ENCODE measurements at regions not wholly inside any gene's neighbourhood (a gene's known extent, or its start where the extent isn't known, plus 50 kb on each side); places are given as distances from the start of the nearest gene placed in this dataset.
"Not testable (repeated sequence)": the region's sequence is repeated elsewhere in the genome, so short reads cannot be mapped to it uniquely, and the experiment has no call there.

DNA sequence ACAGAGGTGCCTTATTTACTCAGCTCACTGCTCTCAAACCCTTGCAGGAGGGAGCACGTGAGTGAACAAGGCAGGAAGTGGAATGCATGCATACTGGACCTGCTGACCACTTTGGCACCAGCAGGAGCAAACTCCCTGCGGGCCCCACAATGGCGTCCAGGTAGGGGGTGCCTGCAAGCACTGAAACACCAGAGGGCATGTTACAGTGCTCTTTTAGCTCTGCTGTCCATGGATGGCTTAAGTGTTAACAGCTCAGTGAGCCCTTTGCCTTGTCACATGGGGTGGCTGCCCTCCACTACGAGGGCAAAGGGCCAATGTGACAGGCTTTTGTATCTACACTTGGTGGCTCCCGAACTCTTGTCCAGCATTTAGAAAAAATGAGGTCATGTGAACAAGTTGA, 199.5 kb upstream of the UGT8 start:
- no peaks in the 10 kb centered on the region for H3K36me3 Mint-ChIP-seq
- no peak overlapping the region for H3K4me3 Mint-ChIP-seq
- H3K27ac Mint-ChIP-seq, result no peak overlapping the region
- peaks cover under 1% of the 10 kb centered on the region for H3K9me3 Mint-ChIP-seq
- H3K4me1 Mint-ChIP-seq, result peaks cover 18% of the 10 kb centered on the region
- no peaks in the 10 kb centered on the region for H3K27me3 Mint-ChIP-seq

- Mint-ChIP-seq H3K36me3 (no peaks in the 10 kb centered on the region), H3K27ac (no peak overlapping the region), H3K9me3 (peaks cover 8% of the 10 kb centered on the region), H3K4me3 (no peak overlapping the region), H3K27me3 (no peaks in the 10 kb centered on the region), H3K4me1 (peaks cover 18% of the 10 kb centered on the region)
These were observed 198.1 kb upstream of the UGT8 start for GRCh38 chr4:114400531-114400930.

DNA sequence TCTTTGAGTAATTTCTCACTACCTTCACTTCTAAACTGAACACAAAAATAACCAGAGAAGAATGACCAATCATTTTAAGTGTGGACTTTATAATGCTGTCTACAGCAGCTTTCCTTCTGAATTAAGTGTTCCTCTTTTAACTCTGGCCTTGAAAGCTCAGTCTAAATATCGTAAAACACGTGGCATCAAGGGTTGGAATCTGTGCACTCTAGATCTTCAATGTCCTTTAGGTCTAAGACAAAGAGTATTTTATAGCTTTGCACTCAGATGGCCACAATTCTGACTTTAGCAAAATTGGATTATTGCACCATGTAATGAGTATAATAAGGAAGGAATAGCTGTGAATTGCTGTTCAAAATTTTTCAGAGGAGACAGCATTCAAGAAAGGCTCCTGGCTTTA, 197.1 kb upstream of the UGT8 start:
- Mint-ChIP-seq H3K9me3 (peaks cover 8% of the 10 kb centered on the region), H3K4me1 (peaks cover 15% of the 10 kb centered on the region), H3K27me3 (no peaks in the 10 kb centered on the region), H3K36me3 (no peaks in the 10 kb centered on the region), H3K4me3 (no peak overlapping the region), H3K27ac (no peak overlapping the region)

- Mint-ChIP-seq H3K9me3 (peaks cover 7% of the 10 kb centered on the region), H3K4me1 (no peaks in the 10 kb centered on the region), H3K4me3 (no peak overlapping the region), H3K36me3 (no peaks in the 10 kb centered on the region), H3K27ac (no peak overlapping the region), H3K27me3 (peaks cover 5% of the 10 kb centered on the region)
These were observed 181.4 kb upstream of the UGT8 start for GRCh38 chr4:114417214-114417613.

GRCh38 chr4:114420069-114420468, 178.5 kb upstream of the UGT8 start:
- Mint-ChIP-seq H3K27ac (no peak overlapping the region), H3K4me3 (no peak overlapping the region), H3K27me3 (no peaks in the 10 kb centered on the region), H3K4me1 (no peaks in the 10 kb centered on the region), H3K36me3 (no peaks in the 10 kb centered on the region), H3K9me3 (no peaks in the 10 kb centered on the region)

DNA sequence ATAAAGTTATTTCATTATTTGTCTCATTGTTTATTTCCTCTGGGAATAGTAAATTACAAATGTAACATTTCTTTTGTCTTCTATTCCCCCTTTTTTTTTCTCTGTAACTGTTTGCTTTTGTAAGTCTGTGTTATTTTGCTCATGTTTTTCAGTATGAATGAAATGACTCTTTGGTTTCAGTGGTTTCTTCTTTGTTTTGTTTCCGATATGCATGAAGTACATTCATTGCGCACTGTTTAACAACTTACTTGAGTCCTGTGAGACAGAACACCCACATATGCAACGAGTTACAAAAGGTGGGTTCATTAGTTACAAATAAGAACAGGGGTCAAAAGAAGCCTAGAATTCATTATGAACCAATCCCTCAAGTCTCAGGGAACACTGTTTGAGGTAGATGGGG, 175.0 kb upstream of the UGT8 start:
- no peak overlapping the region for H3K4me3 Mint-ChIP-seq
- no peak overlapping the region for H3K27ac Mint-ChIP-seq
- H3K9me3 Mint-ChIP-seq, result peaks cover 12% of the 10 kb centered on the region
- no peaks in the 10 kb centered on the region for H3K4me1 Mint-ChIP-seq
- H3K27me3 Mint-ChIP-seq, result no peaks in the 10 kb centered on the region
- no peaks in the 10 kb centered on the region for H3K36me3 Mint-ChIP-seq

DNA sequence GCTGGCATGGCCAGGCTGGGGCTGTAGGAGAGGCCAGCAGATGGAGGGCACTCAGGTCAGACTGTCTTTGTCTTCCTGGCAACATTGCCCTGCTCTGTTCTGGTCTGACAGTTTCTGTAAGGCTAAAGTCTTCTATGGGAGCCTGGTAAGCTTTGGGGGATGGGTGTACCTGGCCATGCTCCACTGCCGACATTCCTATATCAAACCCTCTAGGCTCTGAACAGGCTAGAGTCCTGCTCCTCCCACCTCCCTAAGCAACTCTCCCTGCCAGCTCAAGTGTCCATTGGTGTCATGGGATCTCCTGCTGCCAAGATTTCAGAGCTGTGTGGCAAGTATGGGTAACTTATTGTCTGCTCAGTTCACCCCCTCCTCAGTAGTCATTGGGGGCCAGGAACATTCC, 163.5 kb upstream of the UGT8 start:
- no peak overlapping the region for H3K4me3 Mint-ChIP-seq
- no peak overlapping the region for H3K27ac Mint-ChIP-seq
- no peaks in the 10 kb centered on the region for H3K4me1 Mint-ChIP-seq
- no peaks in the 10 kb centered on the region for H3K36me3 Mint-ChIP-seq
- H3K27me3 Mint-ChIP-seq, result peaks cover 8% of the 10 kb centered on the region
- H3K9me3 Mint-ChIP-seq, result no peaks in the 10 kb centered on the region

- H3K36me3 Mint-ChIP-seq, result no peaks in the 10 kb centered on the region
- H3K27ac Mint-ChIP-seq, result no peak overlapping the region
- H3K4me3 Mint-ChIP-seq, result no peak overlapping the region
- no peaks in the 10 kb centered on the region for H3K9me3 Mint-ChIP-seq
- H3K4me1 Mint-ChIP-seq, result no peaks in the 10 kb centered on the region
- H3K27me3 Mint-ChIP-seq, result no peaks in the 10 kb centered on the region
These were observed 155.8 kb upstream of the UGT8 start for GRCh38 chr4:114442856-114443255.

DNA sequence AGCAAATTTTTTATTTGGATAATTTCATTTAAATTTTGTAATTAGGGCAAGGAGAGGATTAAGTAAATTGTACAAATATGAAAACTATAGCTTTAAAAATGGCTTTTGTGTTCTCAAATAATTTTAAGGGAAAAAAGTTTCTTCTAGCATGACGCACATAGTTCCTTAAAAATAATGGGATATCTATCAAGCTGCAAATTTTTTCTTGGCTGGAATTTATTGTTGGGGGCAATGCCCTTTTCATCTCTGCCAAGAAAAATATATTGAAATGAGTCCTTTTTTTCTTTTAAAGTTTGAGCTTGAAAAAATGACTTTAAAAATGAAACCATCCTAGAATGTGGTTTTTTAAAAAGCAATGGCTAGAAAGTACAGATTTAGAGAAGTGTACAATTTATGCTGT, 154.4 kb upstream of the UGT8 start:
- no peaks in the 10 kb centered on the region for H3K36me3 Mint-ChIP-seq
- no peak overlapping the region for H3K4me3 Mint-ChIP-seq
- H3K4me1 Mint-ChIP-seq, result no peaks in the 10 kb centered on the region
- H3K27ac Mint-ChIP-seq, result no peak overlapping the region
- peaks cover 5% of the 10 kb centered on the region for H3K9me3 Mint-ChIP-seq
- H3K27me3 Mint-ChIP-seq, result no peaks in the 10 kb centered on the region

DNA sequence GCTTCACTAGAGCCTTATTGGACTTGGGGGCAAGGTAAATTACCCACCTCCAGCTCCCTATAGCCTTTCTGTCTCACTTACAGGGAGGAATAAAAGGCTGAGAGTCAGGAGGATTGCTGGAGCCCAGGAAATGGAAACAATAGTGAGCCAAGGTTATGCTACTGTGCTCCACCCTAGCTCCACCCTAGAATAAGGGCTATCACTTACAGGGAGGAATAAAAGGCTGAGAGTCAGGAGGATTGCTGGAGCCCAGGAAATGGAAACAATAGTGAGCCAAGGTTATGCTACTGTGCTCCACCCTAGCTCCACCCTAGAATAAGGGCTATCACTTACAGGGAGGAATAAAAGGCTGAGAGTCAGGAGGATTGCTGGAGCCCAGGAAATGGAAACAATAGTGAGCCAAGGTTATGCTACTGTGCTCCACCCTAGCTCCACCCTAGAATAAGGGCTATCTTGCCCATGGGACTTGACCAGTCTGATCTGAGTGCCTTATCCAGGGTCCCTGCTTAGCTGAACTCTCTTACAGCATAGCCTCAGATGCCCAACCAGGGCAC, 150.6 kb upstream of the UGT8 start:
- H3K36me3 Mint-ChIP-seq, H3K27me3 Mint-ChIP-seq, H3K4me3 Mint-ChIP-seq, H3K4me1 Mint-ChIP-seq, H3K27ac Mint-ChIP-seq: not testable (repeated sequence)
- peaks cover 15% of the 10 kb centered on the region for H3K9me3 Mint-ChIP-seq

DNA sequence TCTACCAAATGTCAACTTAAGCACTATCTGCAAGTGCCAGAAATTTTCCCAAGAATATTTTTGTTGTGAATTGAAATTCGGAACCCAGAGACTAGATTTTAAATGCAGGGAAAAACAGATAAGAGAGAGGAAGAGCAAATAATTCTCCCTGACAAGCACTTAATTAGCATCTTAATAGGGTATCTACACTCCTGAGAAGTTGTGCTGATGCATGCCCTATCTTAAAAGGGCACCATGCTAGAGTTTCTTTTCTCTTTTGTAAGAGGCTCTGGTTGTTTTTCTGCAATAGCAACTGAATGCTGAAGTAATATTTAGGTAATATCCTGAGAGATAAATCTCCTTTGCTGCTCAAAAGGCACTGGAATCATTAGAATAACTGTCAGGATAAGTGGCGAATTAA, 139.9 kb upstream of the UGT8 start:
- H3K27me3 Mint-ChIP-seq, result peaks cover 2% of the 10 kb centered on the region
- no peak overlapping the region for H3K4me3 Mint-ChIP-seq
- no peaks in the 10 kb centered on the region for H3K9me3 Mint-ChIP-seq

DNA sequence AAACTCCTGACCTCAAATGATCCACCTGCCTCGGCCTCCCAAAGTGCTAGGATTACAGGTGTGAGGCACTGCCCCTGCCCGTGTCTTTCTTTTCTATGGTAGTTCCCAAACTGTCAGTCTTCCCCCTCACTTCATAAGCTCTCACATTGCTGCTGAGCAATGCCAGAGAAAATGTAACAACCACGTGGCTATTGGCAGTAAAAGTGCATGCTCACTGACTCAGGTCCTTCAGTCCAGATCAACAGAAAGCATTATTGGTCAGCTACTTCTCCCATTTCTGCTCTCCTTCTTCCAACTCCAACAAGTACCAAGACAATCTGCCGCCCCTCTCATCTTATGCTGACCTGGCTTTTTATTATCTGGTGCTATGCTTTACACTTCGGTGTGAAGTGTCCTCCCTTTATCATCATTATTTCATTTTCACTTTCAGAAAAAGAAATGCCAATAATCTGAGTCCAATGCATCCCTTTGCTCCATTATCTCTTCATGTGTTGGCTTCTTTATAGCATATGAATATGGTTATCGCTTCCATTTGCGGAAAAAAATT, 133.8 kb upstream of the UGT8 start:
- peaks cover 14% of the 10 kb centered on the region for H3K27me3 Mint-ChIP-seq
- no peaks in the 10 kb centered on the region for H3K9me3 Mint-ChIP-seq
- H3K4me1 Mint-ChIP-seq, result no peaks in the 10 kb centered on the region
- no peak overlapping the region for H3K4me3 Mint-ChIP-seq
- no peak overlapping the region for H3K27ac Mint-ChIP-seq
- no peaks in the 10 kb centered on the region for H3K36me3 Mint-ChIP-seq

More for the DNA sequence above, 139.9 kb upstream of the UGT8 start:
- no peak overlapping the region for H3K27ac Mint-ChIP-seq
- H3K4me1 Mint-ChIP-seq, result no peaks in the 10 kb centered on the region
- H3K36me3 Mint-ChIP-seq, result no peaks in the 10 kb centered on the region

DNA sequence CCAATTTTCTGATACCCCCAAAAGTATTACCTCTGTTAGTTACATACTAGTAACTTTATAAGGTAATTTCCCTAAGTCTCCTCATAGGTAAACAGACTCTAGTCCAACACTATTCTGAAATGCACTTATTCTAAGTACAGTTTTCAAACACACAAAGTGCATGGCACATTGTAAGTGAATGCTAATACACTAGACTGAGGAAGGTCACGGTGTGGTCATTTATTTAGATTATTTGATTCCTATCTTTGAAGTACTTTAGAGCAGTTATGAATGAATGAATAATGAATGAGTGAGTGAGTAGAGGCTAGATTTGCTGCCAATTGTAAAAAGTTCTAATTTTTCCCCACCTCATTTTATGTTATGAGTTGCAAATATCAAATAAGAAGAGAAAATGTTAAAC, 132.8 kb upstream of the UGT8 start:
- H3K4me1 Mint-ChIP-seq, result no peaks in the 10 kb centered on the region
- H3K4me3 Mint-ChIP-seq, result no peak overlapping the region
- H3K36me3 Mint-ChIP-seq, result no peaks in the 10 kb centered on the region
- no peaks in the 10 kb centered on the region for H3K9me3 Mint-ChIP-seq
- no peak overlapping the region for H3K27ac Mint-ChIP-seq
- H3K27me3 Mint-ChIP-seq, result peaks cover 12% of the 10 kb centered on the region

DNA sequence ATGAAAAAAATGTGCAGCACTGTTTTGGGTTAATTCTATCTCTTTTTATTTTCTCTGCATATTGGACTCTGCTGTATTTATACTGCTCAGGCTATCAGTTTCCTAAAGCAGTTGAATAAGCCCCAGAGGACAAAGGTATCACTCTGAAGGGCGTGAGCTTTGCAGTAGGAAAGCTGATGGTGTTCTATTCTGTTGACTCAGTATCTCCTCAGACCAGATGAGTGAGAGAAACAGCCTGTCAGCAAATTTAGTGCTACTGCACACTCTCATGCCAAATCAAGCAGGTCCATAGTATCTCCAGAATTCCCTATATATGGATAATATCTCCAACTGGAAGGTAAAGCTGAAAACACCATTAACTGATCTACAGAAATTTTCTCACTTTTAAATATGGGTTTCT, 132.3 kb upstream of the UGT8 start:
- Mint-ChIP-seq H3K9me3 (no peaks in the 10 kb centered on the region), H3K27me3 (peaks cover 12% of the 10 kb centered on the region), H3K27ac (no peak overlapping the region), H3K36me3 (no peaks in the 10 kb centered on the region), H3K4me3 (no peak overlapping the region), H3K4me1 (no peaks in the 10 kb centered on the region)

- Mint-ChIP-seq H3K9me3 (no peaks in the 10 kb centered on the region), H3K4me3 (no peak overlapping the region), H3K27ac (no peak overlapping the region), H3K27me3 (no peaks in the 10 kb centered on the region), H3K36me3 (no peaks in the 10 kb centered on the region), H3K4me1 (no peaks in the 10 kb centered on the region)
These were observed 126.2 kb upstream of the UGT8 start for GRCh38 chr4:114472269-114473032.

DNA sequence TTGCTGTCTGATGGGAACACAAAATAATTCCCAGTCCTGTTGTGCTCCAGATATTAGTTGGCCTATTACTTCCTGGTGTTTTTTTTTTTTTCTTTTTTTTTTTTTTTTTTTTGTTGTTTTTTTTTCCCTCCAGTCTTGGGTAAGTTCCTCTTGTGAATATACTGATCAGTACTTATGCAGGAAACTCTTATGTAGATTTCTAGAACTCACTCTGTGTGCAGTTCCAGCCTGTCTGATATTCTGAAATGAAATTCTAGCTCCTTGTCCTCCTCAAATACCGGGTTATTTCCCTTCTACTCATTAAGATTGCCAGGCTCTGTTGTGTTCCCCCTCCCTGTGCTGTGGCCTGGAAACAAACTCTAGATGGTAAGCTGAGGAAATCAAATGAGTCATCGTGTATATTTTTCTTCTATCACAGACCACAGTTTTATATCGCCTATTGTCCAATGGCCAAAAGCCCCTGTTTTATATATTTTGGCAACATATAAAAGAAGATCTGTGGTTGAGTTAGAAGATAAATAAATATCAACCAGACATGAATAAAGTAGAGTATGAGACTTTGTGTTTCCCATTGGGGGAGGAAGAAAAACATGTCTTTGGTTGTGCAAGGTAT, 124.3 kb upstream of the UGT8 start:
- Mint-ChIP-seq H3K27ac (no peak overlapping the region), H3K4me3 (no peak overlapping the region), H3K36me3 (no peaks in the 10 kb centered on the region), H3K27me3 (no peaks in the 10 kb centered on the region), H3K9me3 (no peaks in the 10 kb centered on the region), H3K4me1 (no peaks in the 10 kb centered on the region)

All from activated naive CD4-positive, alpha-beta T cell treated with anti-CD3 and anti-CD28 coated beads, Interleukin-2, amount 50 U/mL, for 24 hours (primary cell).